ENCODE measurements at regions not wholly inside any gene's neighbourhood (a gene's known extent, or its start where the extent isn't known, plus 50 kb on each side); places are given as distances from the start of the nearest gene placed in this dataset.
"Not testable (repeated sequence)": the region's sequence is repeated elsewhere in the genome, so short reads cannot be mapped to it uniquely, and the experiment has no call there.

- no peak for TF ChIP-seq POLR2A (IDR thresholded peaks at IDR 0.05)
- TF ChIP-seq CTCF (IDR thresholded peaks at IDR 0.05) = no peak
- DNase-seq = no peak
- Histone ChIP-seq H3K27ac (no peak overlapping the region), H3K4me1 (no peaks in the 10 kb centered on the region), H3K9me3 (no peaks in the 10 kb centered on the region), H3K4me3 (no peak overlapping the region), H3K27me3 (no peaks in the 10 kb centered on the region), H3K36me3 (no peaks in the 10 kb centered on the region)
- WGBS (ENCODE audit: insufficient coverage, low coverage, low lambda C conversion rate, missing lambda C conversion rate) = 50% methylated on average over 5 of the region's 5 CpGs
- no peak for ATAC-seq
- intact Hi-C loops (cut with DNase I) = no loop called here
Measured at GRCh38 chr7:12004581-12004980, 172.6 kb upstream of the THSD7A start.

- Histone ChIP-seq H3K4me3 (no peak overlapping the region), H3K4me1 (no peaks in the 10 kb centered on the region), H3K36me3 (no peaks in the 10 kb centered on the region), H3K9me3 (no peaks in the 10 kb centered on the region), H3K27ac (no peak overlapping the region), H3K27me3 (no peaks in the 10 kb centered on the region)
- TF ChIP-seq CTCF (IDR thresholded peaks at IDR 0.05) = no peak
- TF ChIP-seq POLR2A (IDR thresholded peaks at IDR 0.05) = no peak
- DNase-seq (no peak), ATAC-seq (no peak)
- WGBS (ENCODE audit: insufficient coverage, low coverage, low lambda C conversion rate, missing lambda C conversion rate) = 24% methylated on average over 2 of the region's 2 CpGs
- intact Hi-C loops (cut with DNase I) = no loop called here
Measured at GRCh38 chr7:12007576-12007975, 175.6 kb upstream of the THSD7A start.

- ATAC-seq = no peak
- WGBS (ENCODE audit: insufficient coverage, low coverage, low lambda C conversion rate, missing lambda C conversion rate) = 86% methylated on average over 1 of the region's 1 CpG
Measured at GRCh38 chr7:12013983-12014382, 182.0 kb upstream of the THSD7A start.

GRCh38 chr7:12016439-12016838 is 184.4 kb upstream of the THSD7A start:
- WGBS (ENCODE audit: insufficient coverage, low coverage, low lambda C conversion rate, missing lambda C conversion rate) = 31% methylated on average over 1 of the region's 1 CpG
- Histone ChIP-seq H3K4me3 (no peak overlapping the region), H3K4me1 (no peaks in the 10 kb centered on the region), H3K27ac (no peak overlapping the region), H3K9me3 (no peaks in the 10 kb centered on the region), H3K36me3 (no peaks in the 10 kb centered on the region), H3K27me3 (no peaks in the 10 kb centered on the region)
- ATAC-seq = peak; percentile 32 to 73 (median 48)
- intact Hi-C loops (cut with DNase I) = no loop called here
- TF ChIP-seq CTCF (IDR thresholded peaks at IDR 0.05) = no peak
- no peak for TF ChIP-seq POLR2A (IDR thresholded peaks at IDR 0.05)
- no peak for DNase-seq

More at GRCh38 chr7:12013983-12014382, 182.0 kb upstream of the THSD7A start:
- Histone ChIP-seq H3K9me3 (no peaks in the 10 kb centered on the region), H3K4me3 (no peak overlapping the region), H3K27ac (no peak overlapping the region), H3K36me3 (no peaks in the 10 kb centered on the region), H3K27me3 (no peaks in the 10 kb centered on the region), H3K4me1 (no peaks in the 10 kb centered on the region)
- DNase-seq = no peak
- no peak for TF ChIP-seq POLR2A (IDR thresholded peaks at IDR 0.05)
- no peak for TF ChIP-seq CTCF (IDR thresholded peaks at IDR 0.05)
- intact Hi-C loops (cut with DNase I) = no loop called here

GRCh38 chr7:12017046-12017445 is 185.0 kb upstream of the THSD7A start:
- no peaks in the 10 kb centered on the region for H3K27me3 ChIP-seq
- H3K27ac ChIP-seq = no peak overlapping the region
- ATAC-seq (no peak), DNase-seq (no peak)
- no peaks in the 10 kb centered on the region for H3K36me3 ChIP-seq
- H3K9me3 ChIP-seq = no peaks in the 10 kb centered on the region
- intact Hi-C loops (cut with DNase I) = no loop called here
- 52% methylated on average over 1 of the region's 1 CpG for WGBS (ENCODE audit: insufficient coverage, low coverage, low lambda C conversion rate, missing lambda C conversion rate)
- H3K4me1 ChIP-seq = no peaks in the 10 kb centered on the region
- H3K4me3 ChIP-seq = no peak overlapping the region
- TF ChIP-seq CTCF (IDR thresholded peaks at IDR 0.05) = no peak
- TF ChIP-seq POLR2A (IDR thresholded peaks at IDR 0.05) = no peak

- H3K27ac ChIP-seq; H3K36me3 ChIP-seq; H3K4me1 ChIP-seq; DNase-seq; H3K27me3 ChIP-seq; intact Hi-C loops (cut with DNase I); H3K4me3 ChIP-seq; ATAC-seq; H3K9me3 ChIP-seq: not testable (repeated sequence)
- WGBS (ENCODE audit: insufficient coverage, low coverage, low lambda C conversion rate, missing lambda C conversion rate) = 25% methylated on average over 1 of the region's 1 CpG
Measured at GRCh38 chr7:12022011-12022410, 189.1 kb upstream of the TMEM106B start.

Measured in right lobe of liver (tissue), 6 donors.